ENCODE measurements at regions not wholly inside any gene's neighbourhood (a gene's known extent, or its start where the extent isn't known, plus 50 kb on each side); places are given as distances from the start of the nearest gene placed in this dataset.

- Histone ChIP-seq H2BK15ac (ENCODE audit: low read length) (no peak overlapping the region), H3K9me3 (replicated peaks in 1 of 2; ENCODE audit: control insufficient read depth in 2 of 2, insufficient read depth in 1 of 2, low read depth in 1 of 2, low read length in 2 of 2) (no peaks in the 10 kb centered on the region), H2BK120ac (ENCODE audit: low read depth, low read length) (no peak overlapping the region), H3K4me2 (ENCODE audit: insufficient read depth, low read length, poor library complexity, severe bottlenecking) (no peak overlapping the region), H3K4ac (ENCODE audit: low read length) (no peak overlapping the region), H2BK12ac (ENCODE audit: low read length) (no peak overlapping the region), H3K18ac (ENCODE audit: low read length) (no peak overlapping the region), H3K27me3 (ENCODE audit: control insufficient read depth in 3 of 3, insufficient read depth in 3 of 3, low read depth in 1 of 3, low read length in 3 of 3) (peaks cover 0 to 3% (median 0%) of the 10 kb centered on the region in 3 experiments), H2BK5ac (ENCODE audit: low read length) (no peak overlapping the region), H2AK5ac (ENCODE audit: low read depth, low read length) (no peak overlapping the region), H3K27ac (replicated peaks; ENCODE audit: low read length) (no peak overlapping the region), H3K79me1 (ENCODE audit: low read depth, low read length) (no peaks in the 10 kb centered on the region), H3K9ac (ENCODE audit: low read depth, low read length, poor library complexity) (no peak overlapping the region), H2AFZ (ENCODE audit: low read length) (no peak overlapping the region), H3K23ac (ENCODE audit: low read depth, low read length, poor library complexity) (no peak overlapping the region), H3K4me3 (ENCODE audit: low read length in 2 of 2) (no peak overlapping the region), H4K8ac (ENCODE audit: low read depth, low read length) (no peak overlapping the region), H3K36me3 (replicated peaks in 1 of 2; ENCODE audit: control insufficient read depth in 2 of 2, insufficient read depth in 2 of 2, low read length in 2 of 2) (no peaks in the 10 kb centered on the region), H3K4me1 (ENCODE audit: control insufficient read depth in 2 of 2, insufficient read depth in 1 of 2, low read depth in 1 of 2, low read length in 2 of 2) (peaks cover 0 to 2% of the 10 kb centered on the region in 2 donors), H4K91ac (ENCODE audit: low read depth, low read length, poor library complexity) (no peak overlapping the region), H3K14ac (ENCODE audit: low read length) (no peak overlapping the region)
- no peak for DNase-seq (ENCODE audit: low spot score)
- no CpG with 5 or more reads among the region's 1 CpG for WGBS, 2 donors (ENCODE audit: extremely low coverage in 2 of 2, insufficient read length in 2 of 2, insufficient replicate concordance in 1 of 2)
Measured at GRCh38 chr18:51762373-51762772, 564.9 kb upstream of the MEX3C start.

- Histone ChIP-seq H3K79me1 (ENCODE audit: low read depth, low read length) (no peaks in the 10 kb centered on the region), H2BK5ac (ENCODE audit: low read length) (no peak overlapping the region), H2BK120ac (ENCODE audit: low read depth, low read length) (no peak overlapping the region), H3K27ac (replicated peaks; ENCODE audit: low read length) (no peak overlapping the region), H3K18ac (ENCODE audit: low read length) (no peak overlapping the region), H3K4me2 (ENCODE audit: insufficient read depth, low read length, poor library complexity, severe bottlenecking) (no peak overlapping the region), H3K23ac (ENCODE audit: low read depth, low read length, poor library complexity) (no peak overlapping the region), H3K27me3 (ENCODE audit: control insufficient read depth in 3 of 3, insufficient read depth in 3 of 3, low read depth in 1 of 3, low read length in 3 of 3) (no peaks in the 10 kb centered on the region), H3K4me1 (ENCODE audit: control insufficient read depth in 2 of 2, insufficient read depth in 1 of 2, low read depth in 1 of 2, low read length in 2 of 2) (no peaks in the 10 kb centered on the region), H2BK12ac (ENCODE audit: low read length) (no peak overlapping the region), H3K4me3 (ENCODE audit: low read length in 2 of 2) (no peak overlapping the region), H3K9ac (ENCODE audit: low read depth, low read length, poor library complexity) (no peak overlapping the region), H3K4ac (ENCODE audit: low read length) (no peak overlapping the region), H2AFZ (ENCODE audit: low read length) (no peak overlapping the region), H4K8ac (ENCODE audit: low read depth, low read length) (no peak overlapping the region), H3K9me3 (replicated peaks in 1 of 2; ENCODE audit: control insufficient read depth in 2 of 2, insufficient read depth in 1 of 2, low read depth in 1 of 2, low read length in 2 of 2) (no peaks in the 10 kb centered on the region), H4K91ac (ENCODE audit: low read depth, low read length, poor library complexity) (no peak overlapping the region), H3K14ac (ENCODE audit: low read length) (no peak overlapping the region), H3K36me3 (replicated peaks in 1 of 2; ENCODE audit: control insufficient read depth in 2 of 2, insufficient read depth in 2 of 2, low read length in 2 of 2) (no peaks in the 10 kb centered on the region), H2BK15ac (ENCODE audit: low read length) (no peak overlapping the region), H2AK5ac (ENCODE audit: low read depth, low read length) (no peak overlapping the region)
- no peak for DNase-seq (ENCODE audit: low spot score)
- WGBS, 2 donors (ENCODE audit: extremely low coverage in 2 of 2, insufficient read length in 2 of 2, insufficient replicate concordance in 1 of 2): no CpG with 5 or more reads among the region's 3 CpGs
Measured at GRCh38 chr18:51765606-51766360, 568.3 kb upstream of the MEX3C start.

GRCh38 chr18:51767293-51767692 is 569.8 kb upstream of the MEX3C start:
- Histone ChIP-seq H3K4me2 (ENCODE audit: insufficient read depth, low read length, poor library complexity, severe bottlenecking) (no peak overlapping the region), H3K27me3 (ENCODE audit: control insufficient read depth in 3 of 3, insufficient read depth in 3 of 3, low read depth in 1 of 3, low read length in 3 of 3) (no peaks in the 10 kb centered on the region), H3K27ac (replicated peaks; ENCODE audit: low read length) (no peak overlapping the region), H2BK120ac (ENCODE audit: low read depth, low read length) (no peak overlapping the region), H3K9ac (ENCODE audit: low read depth, low read length, poor library complexity) (no peak overlapping the region), H2AK5ac (ENCODE audit: low read depth, low read length) (no peak overlapping the region), H3K4ac (ENCODE audit: low read length) (no peak overlapping the region), H2AFZ (ENCODE audit: low read length) (no peak overlapping the region), H2BK12ac (ENCODE audit: low read length) (no peak overlapping the region), H3K14ac (ENCODE audit: low read length) (no peak overlapping the region), H4K8ac (ENCODE audit: low read depth, low read length) (no peak overlapping the region), H3K4me3 (ENCODE audit: low read length in 2 of 2) (no peak overlapping the region), H3K79me1 (ENCODE audit: low read depth, low read length) (no peaks in the 10 kb centered on the region), H3K4me1 (ENCODE audit: control insufficient read depth in 2 of 2, insufficient read depth in 1 of 2, low read depth in 1 of 2, low read length in 2 of 2) (no peaks in the 10 kb centered on the region), H3K36me3 (replicated peaks in 1 of 2; ENCODE audit: control insufficient read depth in 2 of 2, insufficient read depth in 2 of 2, low read length in 2 of 2) (no peaks in the 10 kb centered on the region), H3K23ac (ENCODE audit: low read depth, low read length, poor library complexity) (no peak overlapping the region), H3K9me3 (replicated peaks in 1 of 2; ENCODE audit: control insufficient read depth in 2 of 2, insufficient read depth in 1 of 2, low read depth in 1 of 2, low read length in 2 of 2) (no peaks in the 10 kb centered on the region), H2BK15ac (ENCODE audit: low read length) (no peak overlapping the region), H3K18ac (ENCODE audit: low read length) (no peak overlapping the region), H4K91ac (ENCODE audit: low read depth, low read length, poor library complexity) (no peak overlapping the region), H2BK5ac (ENCODE audit: low read length) (no peak overlapping the region)
- WGBS, 2 donors (ENCODE audit: extremely low coverage in 2 of 2, insufficient read length in 2 of 2, insufficient replicate concordance in 1 of 2): no CpG with 5 or more reads among the region's 1 CpG
- DNase-seq (ENCODE audit: low spot score): no peak

- Histone ChIP-seq H3K9ac (ENCODE audit: low read depth, low read length, poor library complexity) (no peak overlapping the region), H2BK12ac (ENCODE audit: low read length) (no peak overlapping the region), H2BK120ac (ENCODE audit: low read depth, low read length) (no peak overlapping the region)
Measured at GRCh38 chr18:51778115-51778514, 561.9 kb upstream of the DCC start.

More at GRCh38 chr18:51778115-51778514, 561.9 kb upstream of the DCC start:
- H3K14ac ChIP-seq (ENCODE audit: low read length): no peak overlapping the region
- no peaks in the 10 kb centered on the region for H3K27me3 ChIP-seq (ENCODE audit: control insufficient read depth in 3 of 3, insufficient read depth in 3 of 3, low read depth in 1 of 3, low read length in 3 of 3)
- H3K4me1 ChIP-seq (ENCODE audit: control insufficient read depth in 2 of 2, insufficient read depth in 1 of 2, low read depth in 1 of 2, low read length in 2 of 2): no peaks in the 10 kb centered on the region
- no peaks in the 10 kb centered on the region for H3K9me3 ChIP-seq (replicated peaks in 1 of 2; ENCODE audit: control insufficient read depth in 2 of 2, insufficient read depth in 1 of 2, low read depth in 1 of 2, low read length in 2 of 2)
- H3K4me2 ChIP-seq (ENCODE audit: insufficient read depth, low read length, poor library complexity, severe bottlenecking): no peak overlapping the region
- H3K23ac ChIP-seq (ENCODE audit: low read depth, low read length, poor library complexity): no peak overlapping the region
- no peaks in the 10 kb centered on the region for H3K79me1 ChIP-seq (ENCODE audit: low read depth, low read length)
- H3K18ac ChIP-seq (ENCODE audit: low read length): no peak overlapping the region
- no peak overlapping the region for H4K91ac ChIP-seq (ENCODE audit: low read depth, low read length, poor library complexity)
- WGBS, 2 donors (ENCODE audit: extremely low coverage in 2 of 2, insufficient read length in 2 of 2, insufficient replicate concordance in 1 of 2): no CpG with 5 or more reads among the region's 4 CpGs
- H2BK15ac ChIP-seq (ENCODE audit: low read length): no peak overlapping the region
- H3K4ac ChIP-seq (ENCODE audit: low read length): no peak overlapping the region
- H3K4me3 ChIP-seq (ENCODE audit: low read length in 2 of 2): no peak overlapping the region
- DNase-seq (ENCODE audit: low spot score): no peak
- H3K36me3 ChIP-seq (replicated peaks in 1 of 2; ENCODE audit: control insufficient read depth in 2 of 2, insufficient read depth in 2 of 2, low read length in 2 of 2): no peaks in the 10 kb centered on the region
- H4K8ac ChIP-seq (ENCODE audit: low read depth, low read length): no peak overlapping the region
- no peak overlapping the region for H2BK5ac ChIP-seq (ENCODE audit: low read length)
- H3K27ac ChIP-seq (replicated peaks; ENCODE audit: low read length): no peak overlapping the region
- H2AK5ac ChIP-seq (ENCODE audit: low read depth, low read length): no peak overlapping the region
- H2AFZ ChIP-seq (ENCODE audit: low read length): no peak overlapping the region
